Endothelial cell (in vitro differentiated cells): ENCODE measurements at regions not wholly inside any gene's neighbourhood (a gene's known extent, or its start where the extent isn't known, plus 50 kb on each side); places are given as distances from the start of the nearest gene placed in this dataset.

Source experiments
- DNase-seq: peaks from one replicate; pipeline ENCODE4 v3.0.0; 2021; ENCODE audit warnings: low spot score
- H3K27ac Mint-ChIP-seq: one replicate; pipeline ENCODE4 v1.8.0; 2021; ENCODE audit warnings: mixed read lengths, inconsistent platforms; ENCODE audit not compliant: unreplicated experiment
- H3K27me3 Mint-ChIP-seq: one replicate; pipeline ENCODE4 v1.8.0; 2021; ENCODE audit warnings: mild to moderate bottlenecking, moderate library complexity, mixed read lengths, inconsistent platforms; ENCODE audit not compliant: unreplicated experiment
- H3K36me3 Mint-ChIP-seq: one replicate; pipeline ENCODE4 v1.8.0; 2021; ENCODE audit warnings: mild to moderate bottlenecking, low read depth, mixed read lengths, inconsistent platforms; ENCODE audit not compliant: unreplicated experiment
- H3K4me1 Mint-ChIP-seq: one replicate; pipeline ENCODE4 v1.8.0; 2021; ENCODE audit warnings: mild to moderate bottlenecking, mixed read lengths, inconsistent platforms; ENCODE audit not compliant: unreplicated experiment
- H3K4me3 Mint-ChIP-seq: one replicate; pipeline ENCODE4 v1.8.0; 2021; ENCODE audit warnings: mild to moderate bottlenecking, mixed read lengths, inconsistent platforms; ENCODE audit not compliant: unreplicated experiment
- H3K9me3 Mint-ChIP-seq: one replicate; pipeline ENCODE4 v1.8.0; 2021; ENCODE audit warnings: mixed read lengths, inconsistent platforms; ENCODE audit not compliant: unreplicated experiment
- TF ChIP-seq, protein P1 (sequence below): fragments of 200-600 bp; sonication (generic); IDR thresholded peaks from one replicate; pipeline ENCODE4 v1.5.0; 2021; ENCODE audit warnings: antibody characterized with exemption; ENCODE audit not compliant: unreplicated experiment

DNA sequence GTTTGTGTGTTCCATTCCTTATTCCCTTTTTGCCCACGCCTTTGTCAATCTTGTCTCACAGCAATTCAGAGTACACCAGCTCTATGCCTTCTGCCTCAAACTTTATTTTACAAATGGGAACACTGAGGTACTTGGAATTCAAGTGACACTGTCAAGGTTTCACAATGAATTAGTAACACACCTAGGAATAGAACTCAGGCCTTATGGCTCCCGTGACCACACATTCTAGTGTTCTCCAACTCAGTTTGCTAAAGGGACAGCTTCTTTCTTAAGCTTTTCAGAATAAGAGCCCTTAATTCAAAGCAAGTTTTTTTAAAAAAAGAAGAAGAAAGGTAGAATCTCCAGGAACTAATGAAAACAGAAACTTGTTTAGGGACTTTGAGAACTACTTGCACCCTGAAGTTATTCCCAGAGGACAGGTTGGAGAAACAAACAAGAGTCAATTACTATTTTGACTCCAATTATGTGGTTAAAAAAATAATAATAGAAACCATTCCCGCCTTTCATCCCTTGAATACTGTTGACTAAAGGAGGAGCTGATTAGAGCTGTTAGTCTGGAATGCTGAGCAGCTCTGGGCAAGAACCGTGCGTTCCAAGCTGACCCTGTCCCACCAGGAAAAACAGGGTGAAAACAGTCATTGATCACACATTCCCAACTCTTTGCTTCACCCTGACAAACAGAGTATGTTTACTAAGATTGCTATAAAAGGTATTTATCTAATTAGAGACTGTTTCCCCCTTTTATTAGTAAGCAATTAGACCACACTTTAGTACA is 408.8 kb upstream of the CNKSR2 start:
- TF ChIP-seq, protein P1, sequence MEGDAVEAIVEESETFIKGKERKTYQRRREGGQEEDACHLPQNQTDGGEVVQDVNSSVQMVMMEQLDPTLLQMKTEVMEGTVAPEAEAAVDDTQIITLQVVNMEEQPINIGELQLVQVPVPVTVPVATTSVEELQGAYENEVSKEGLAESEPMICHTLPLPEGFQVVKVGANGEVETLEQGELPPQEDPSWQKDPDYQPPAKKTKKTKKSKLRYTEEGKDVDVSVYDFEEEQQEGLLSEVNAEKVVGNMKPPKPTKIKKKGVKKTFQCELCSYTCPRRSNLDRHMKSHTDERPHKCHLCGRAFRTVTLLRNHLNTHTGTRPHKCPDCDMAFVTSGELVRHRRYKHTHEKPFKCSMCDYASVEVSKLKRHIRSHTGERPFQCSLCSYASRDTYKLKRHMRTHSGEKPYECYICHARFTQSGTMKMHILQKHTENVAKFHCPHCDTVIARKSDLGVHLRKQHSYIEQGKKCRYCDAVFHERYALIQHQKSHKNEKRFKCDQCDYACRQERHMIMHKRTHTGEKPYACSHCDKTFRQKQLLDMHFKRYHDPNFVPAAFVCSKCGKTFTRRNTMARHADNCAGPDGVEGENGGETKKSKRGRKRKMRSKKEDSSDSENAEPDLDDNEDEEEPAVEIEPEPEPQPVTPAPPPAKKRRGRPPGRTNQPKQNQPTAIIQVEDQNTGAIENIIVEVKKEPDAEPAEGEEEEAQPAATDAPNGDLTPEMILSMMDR, result no peak
- Mint-ChIP-seq H3K27me3 (no peaks in the 10 kb centered on the region), H3K27ac (no peak overlapping the region), H3K4me3 (no peak overlapping the region), H3K9me3 (no peaks in the 10 kb centered on the region), H3K4me1 (no peaks in the 10 kb centered on the region), H3K36me3 (no peaks in the 10 kb centered on the region)
- no peak for DNase-seq

DNA sequence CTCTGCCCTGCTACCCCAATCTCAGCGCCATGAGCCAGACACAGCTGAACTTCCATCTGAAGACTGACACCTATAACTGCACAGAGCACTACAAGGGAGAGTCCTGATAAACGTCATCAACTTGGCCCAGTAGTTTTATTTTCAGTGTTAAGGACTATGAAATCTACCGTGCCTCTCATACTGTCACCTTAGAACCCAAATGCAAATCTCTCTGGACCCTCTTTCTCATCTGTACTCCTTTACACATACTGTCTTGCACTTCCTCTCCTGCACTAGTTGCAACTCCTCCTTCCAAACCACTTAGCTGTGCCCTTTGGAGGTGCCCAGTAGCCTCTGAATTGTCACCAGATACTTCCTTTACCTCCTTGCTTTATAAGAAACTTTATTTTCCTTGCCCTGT is 420.2 kb upstream of the CNKSR2 start:
- Mint-ChIP-seq H3K4me3 (no peak overlapping the region), H3K36me3 (no peaks in the 10 kb centered on the region), H3K4me1 (no peaks in the 10 kb centered on the region), H3K9me3 (no peaks in the 10 kb centered on the region), H3K27me3 (peaks cover 2% of the 10 kb centered on the region), H3K27ac (no peak overlapping the region)
- TF ChIP-seq, protein P1, result no peak
- no peak for DNase-seq

DNA sequence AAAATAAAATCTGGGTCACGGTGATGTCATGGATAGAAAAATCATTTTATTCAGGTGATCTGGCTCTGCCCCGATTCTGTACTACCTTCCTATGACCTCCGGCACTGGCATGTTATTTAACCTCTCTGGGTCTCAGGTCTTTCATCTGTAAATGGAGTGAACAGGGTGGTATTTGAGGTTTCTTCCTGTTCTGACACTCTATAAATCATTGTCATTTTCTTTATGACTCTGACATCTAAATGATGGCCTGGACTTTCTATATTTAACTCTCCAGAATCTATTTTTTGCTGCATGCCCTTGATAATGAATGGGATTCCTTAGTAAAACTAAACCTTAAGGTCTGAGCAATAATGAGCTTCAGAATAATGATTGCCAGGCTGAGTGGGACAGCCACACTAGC is 422.0 kb upstream of the CNKSR2 start:
- Mint-ChIP-seq H3K27ac (no peak overlapping the region), H3K27me3 (peaks cover 2% of the 10 kb centered on the region), H3K9me3 (no peaks in the 10 kb centered on the region), H3K4me1 (peaks cover 6% of the 10 kb centered on the region), H3K4me3 (no peak overlapping the region), H3K36me3 (no peaks in the 10 kb centered on the region)
- no peak for DNase-seq
- TF ChIP-seq, protein P1, result no peak

DNA sequence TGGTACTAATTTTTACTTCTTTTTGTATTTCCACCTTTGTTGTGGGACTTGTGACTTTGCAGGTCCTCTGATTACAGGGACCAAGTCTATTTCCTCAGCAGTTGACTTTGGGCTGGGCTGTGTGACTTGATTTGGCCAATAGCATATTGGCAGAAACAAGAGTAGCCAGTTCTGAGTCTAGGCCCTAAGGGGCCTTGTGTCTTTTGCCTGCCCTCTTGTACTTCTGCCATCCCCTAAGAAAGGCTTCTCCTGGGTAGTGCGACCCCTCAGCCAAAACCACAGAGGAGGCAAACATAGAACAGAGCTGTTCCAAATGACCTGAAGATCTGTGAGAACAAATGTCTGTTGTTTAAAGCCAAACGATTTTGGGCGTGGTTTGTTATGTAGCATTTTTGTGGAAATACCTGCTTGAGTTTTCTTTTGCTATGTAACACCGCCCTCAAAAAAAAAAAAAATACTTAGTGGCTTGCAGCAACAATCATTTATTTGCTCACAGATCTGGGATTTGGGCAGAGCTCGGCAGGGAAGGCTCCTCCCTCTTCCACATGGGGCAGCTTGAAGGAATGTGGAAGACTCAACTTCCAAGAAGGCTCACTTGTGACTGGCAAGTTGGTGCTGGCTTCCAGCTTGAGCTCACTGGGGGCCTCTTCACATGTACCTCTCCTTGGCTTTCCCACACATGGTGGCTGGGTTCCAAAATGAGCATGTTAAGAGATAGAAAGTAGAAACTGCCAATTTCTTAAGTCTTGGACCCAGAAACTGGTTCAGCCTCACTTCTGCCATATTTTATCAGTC is 423.0 kb upstream of the CNKSR2 start:
- Mint-ChIP-seq H3K36me3 (no peaks in the 10 kb centered on the region), H3K27ac (no peak overlapping the region), H3K9me3 (no peaks in the 10 kb centered on the region), H3K27me3 (peaks cover 2% of the 10 kb centered on the region), H3K4me3 (no peak overlapping the region), H3K4me1 (peaks cover 11% of the 10 kb centered on the region)
- TF ChIP-seq, protein P1, result no peak
- no peak for DNase-seq

DNA sequence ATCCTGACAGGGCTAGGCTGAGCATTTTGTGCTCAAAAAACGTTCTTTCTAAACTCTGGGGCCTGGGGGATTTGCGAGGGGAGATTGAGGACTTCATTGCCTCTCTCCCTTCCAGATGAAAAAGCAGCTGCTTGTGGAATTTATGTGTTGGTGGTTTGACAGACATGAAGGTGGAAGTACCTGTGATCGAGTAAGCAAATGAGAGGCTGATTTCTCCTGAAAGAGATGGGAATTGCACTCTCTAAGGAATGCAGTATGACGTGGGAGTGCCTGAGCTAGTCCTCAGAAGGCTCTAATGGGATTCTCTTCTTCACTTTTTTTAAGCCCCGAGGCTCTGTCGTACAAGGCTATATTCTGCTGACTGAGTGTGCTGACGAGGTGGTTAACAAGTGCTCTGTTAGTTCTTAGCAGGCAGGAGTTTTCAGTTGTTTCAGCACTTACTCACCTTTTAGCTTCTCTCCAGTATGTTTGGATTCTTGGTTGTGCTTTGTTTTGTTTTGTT is 426.8 kb upstream of the CNKSR2 start:
- Mint-ChIP-seq H3K27ac (no peak overlapping the region), H3K4me3 (no peak overlapping the region), H3K27me3 (no peaks in the 10 kb centered on the region), H3K9me3 (no peaks in the 10 kb centered on the region), H3K36me3 (no peaks in the 10 kb centered on the region), H3K4me1 (peaks cover 11% of the 10 kb centered on the region)
- TF ChIP-seq, protein P1, result no peak
- DNase-seq, result no peak
